HEK293 (cell line): ENCODE measurements at regions not wholly inside any gene's neighbourhood (a gene's known extent, or its start where the extent isn't known, plus 50 kb on each side); places are given as distances from the start of the nearest gene placed in this dataset.

Source experiments
- CTCF ChIA-PET: fragments of 350-600 bp; formaldehyde crosslinking; extraction: SDS; loops from one replicate; lab custom pipeline; 2021; ENCODE audit warnings: antibody characterized with exemption; lab: Yijun Ruan, JAX
- POLR2A ChIA-PET: fragments of 300-600 bp; formaldehyde crosslinking; extraction: SDS; loops from one replicate; lab custom pipeline; 2020; ENCODE audit warnings: antibody characterized with exemption, inconsistent platforms; lab: Yijun Ruan, JAX
- H3K27ac ChIP-seq: fragments of 200-500 bp; sonication (Bioruptor generic); 2 replicates; pipeline ENCODE4 v1.5.1; 2014; ENCODE audit warnings: low read depth, low read length, control low read depth, inconsistent platforms; ENCODE audit errors: extremely low read depth
- H3K36me3 ChIP-seq, 2 experiments: fragments of 200-500 bp in 1 of 2; sonication (Bioruptor generic) in 1 of 2; 1 replicate in 1 of 2; 2 replicates in 1 of 2; pipeline ENCODE4 v1.5.1; 2014 to 2017; ENCODE audit warnings: inconsistent platforms in 2 of 2, low read length in 2 of 2; ENCODE audit not compliant: control insufficient read depth in 2 of 2, insufficient read depth in 1 of 2
- H3K4me1 ChIP-seq: fragments of 200-500 bp; sonication (Bioruptor generic); 2 replicates; pipeline ENCODE4 v1.5.1; 2014; ENCODE audit warnings: mild to moderate bottlenecking, low read length, inconsistent platforms; ENCODE audit not compliant: control insufficient read depth, insufficient read depth
- H3K4me3 ChIP-seq: 2 replicates; pipeline ENCODE4 v1.5.1; 2011; ENCODE audit warnings: low read depth, mild to moderate bottlenecking, control low read depth, low read length, moderate library complexity
- H3K9me3 ChIP-seq: fragments of 200-500 bp; sonication (Bioruptor generic); 2 replicates; pipeline ENCODE4 v1.5.1; 2014; ENCODE audit warnings: low read depth, low read length, inconsistent platforms; ENCODE audit not compliant: control insufficient read depth, insufficient read depth
- GLIS1 ChIP-seq: fragments of 450-650 bp; formaldehyde crosslinking; IDR thresholded peaks from 2 replicates; pipeline ENCODE4 v1.5.1; 2016; ENCODE audit warnings: missing biosample characterization, missing genetic modification characterization
- KLF1 ChIP-seq: fragments of 450-650 bp; formaldehyde crosslinking; IDR thresholded peaks from 2 replicates; pipeline ENCODE4 v1.5.1; 2016; ENCODE audit warnings: missing biosample characterization, missing genetic modification characterization
- PRDM6 ChIP-seq: fragments of 450-650 bp; formaldehyde crosslinking; IDR thresholded peaks from 2 replicates; pipeline ENCODE4 v1.5.1; 2017; ENCODE audit warnings: missing biosample characterization, missing genetic modification characterization
- RBAK ChIP-seq: fragments of 450-650 bp; formaldehyde crosslinking; IDR thresholded peaks from 2 replicates; pipeline ENCODE4 v1.5.1; 2016; ENCODE audit warnings: missing biosample characterization, missing genetic modification characterization
- REPIN1 ChIP-seq: fragments of 450-650 bp; formaldehyde crosslinking; IDR thresholded peaks from 2 replicates; pipeline ENCODE4 v1.5.1; 2017; ENCODE audit warnings: missing biosample characterization, missing genetic modification characterization, low read depth
- SCRT1 ChIP-seq: fragments of 450-650 bp; formaldehyde crosslinking; IDR thresholded peaks from 2 replicates; pipeline ENCODE4 v1.5.1; 2016; ENCODE audit warnings: missing biosample characterization, missing genetic modification characterization, borderline replicate concordance
- ZBTB1 ChIP-seq: fragments of 450-650 bp; formaldehyde crosslinking; IDR thresholded peaks from 2 replicates; pipeline ENCODE4 v1.5.1; 2016; ENCODE audit warnings: missing biosample characterization, missing genetic modification characterization
- ZNF221 ChIP-seq: fragments of 450-650 bp; formaldehyde crosslinking; IDR thresholded peaks from 2 replicates; pipeline ENCODE4 v1.5.1; 2017; ENCODE audit warnings: missing biosample characterization, missing genetic modification characterization, borderline replicate concordance
- ZNF571 ChIP-seq: fragments of 450-650 bp; formaldehyde crosslinking; IDR thresholded peaks from 2 replicates; pipeline ENCODE4 v1.5.0; 2017; ENCODE audit warnings: missing biosample characterization, missing genetic modification characterization
- ZNF623 ChIP-seq: fragments of 450-650 bp; formaldehyde crosslinking; IDR thresholded peaks from 2 replicates; pipeline ENCODE4 v1.5.1; 2016; ENCODE audit warnings: missing biosample characterization, missing genetic modification characterization
- ZSCAN23 ChIP-seq: fragments of 450-650 bp; formaldehyde crosslinking; IDR thresholded peaks from 2 replicates; pipeline ENCODE4 v1.5.1; 2016; ENCODE audit warnings: missing biosample characterization, missing genetic modification characterization
- TF ChIP-seq, protein P1 (sequence below): fragments of 450-650 bp; formaldehyde crosslinking; conservative IDR thresholded peaks from 2 replicates; pipeline ENCODE4 v1.5.1; 2016; ENCODE audit warnings: low read depth, missing biosample characterization, missing genetic modification characterization
- TF ChIP-seq, protein P2 (sequence below): fragments of 450-650 bp; formaldehyde crosslinking; IDR thresholded peaks from 2 replicates; pipeline ENCODE4 v1.5.1; 2017; ENCODE audit warnings: missing biosample characterization, missing genetic modification characterization
- TF ChIP-seq, protein P3 (sequence below): fragments of 450-650 bp; formaldehyde crosslinking; IDR thresholded peaks from 2 replicates; pipeline ENCODE4 v1.5.1; 2016; ENCODE audit warnings: missing biosample characterization, missing genetic modification characterization

DNA sequence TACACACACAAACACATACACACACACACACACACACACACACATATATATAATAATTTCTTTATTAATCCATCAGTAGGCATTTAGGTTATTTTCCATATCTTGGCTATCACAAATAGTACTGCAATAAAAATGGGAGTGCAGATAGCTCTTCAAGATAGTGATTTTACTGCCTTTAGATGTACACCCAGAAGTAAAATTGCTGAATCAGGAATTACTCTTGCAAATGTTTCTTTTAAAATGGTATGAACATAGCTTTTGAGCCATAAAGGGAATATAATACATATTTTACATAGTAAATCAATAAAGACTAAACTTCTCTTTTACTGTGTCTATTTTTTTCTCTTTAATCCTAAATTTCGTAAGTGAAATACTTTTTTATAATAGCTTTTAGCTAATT is 1251.1 kb downstream of the ZPLD1 start:
- Histone ChIP-seq H3K9me3 (no peaks in the 10 kb centered on the region), H3K4me3 (no peak overlapping the region), H3K4me1 (no peaks in the 10 kb centered on the region), H3K27ac (no peak overlapping the region), H3K36me3 (no peaks in the 10 kb centered on the region)
- CTCF ChIA-PET = no interaction called here
- POLR2A ChIA-PET = no interaction called here
- TF ChIP-seq ZBTB1 (tag by site-specific recombination) = no peak
- TF ChIP-seq, protein P1, sequence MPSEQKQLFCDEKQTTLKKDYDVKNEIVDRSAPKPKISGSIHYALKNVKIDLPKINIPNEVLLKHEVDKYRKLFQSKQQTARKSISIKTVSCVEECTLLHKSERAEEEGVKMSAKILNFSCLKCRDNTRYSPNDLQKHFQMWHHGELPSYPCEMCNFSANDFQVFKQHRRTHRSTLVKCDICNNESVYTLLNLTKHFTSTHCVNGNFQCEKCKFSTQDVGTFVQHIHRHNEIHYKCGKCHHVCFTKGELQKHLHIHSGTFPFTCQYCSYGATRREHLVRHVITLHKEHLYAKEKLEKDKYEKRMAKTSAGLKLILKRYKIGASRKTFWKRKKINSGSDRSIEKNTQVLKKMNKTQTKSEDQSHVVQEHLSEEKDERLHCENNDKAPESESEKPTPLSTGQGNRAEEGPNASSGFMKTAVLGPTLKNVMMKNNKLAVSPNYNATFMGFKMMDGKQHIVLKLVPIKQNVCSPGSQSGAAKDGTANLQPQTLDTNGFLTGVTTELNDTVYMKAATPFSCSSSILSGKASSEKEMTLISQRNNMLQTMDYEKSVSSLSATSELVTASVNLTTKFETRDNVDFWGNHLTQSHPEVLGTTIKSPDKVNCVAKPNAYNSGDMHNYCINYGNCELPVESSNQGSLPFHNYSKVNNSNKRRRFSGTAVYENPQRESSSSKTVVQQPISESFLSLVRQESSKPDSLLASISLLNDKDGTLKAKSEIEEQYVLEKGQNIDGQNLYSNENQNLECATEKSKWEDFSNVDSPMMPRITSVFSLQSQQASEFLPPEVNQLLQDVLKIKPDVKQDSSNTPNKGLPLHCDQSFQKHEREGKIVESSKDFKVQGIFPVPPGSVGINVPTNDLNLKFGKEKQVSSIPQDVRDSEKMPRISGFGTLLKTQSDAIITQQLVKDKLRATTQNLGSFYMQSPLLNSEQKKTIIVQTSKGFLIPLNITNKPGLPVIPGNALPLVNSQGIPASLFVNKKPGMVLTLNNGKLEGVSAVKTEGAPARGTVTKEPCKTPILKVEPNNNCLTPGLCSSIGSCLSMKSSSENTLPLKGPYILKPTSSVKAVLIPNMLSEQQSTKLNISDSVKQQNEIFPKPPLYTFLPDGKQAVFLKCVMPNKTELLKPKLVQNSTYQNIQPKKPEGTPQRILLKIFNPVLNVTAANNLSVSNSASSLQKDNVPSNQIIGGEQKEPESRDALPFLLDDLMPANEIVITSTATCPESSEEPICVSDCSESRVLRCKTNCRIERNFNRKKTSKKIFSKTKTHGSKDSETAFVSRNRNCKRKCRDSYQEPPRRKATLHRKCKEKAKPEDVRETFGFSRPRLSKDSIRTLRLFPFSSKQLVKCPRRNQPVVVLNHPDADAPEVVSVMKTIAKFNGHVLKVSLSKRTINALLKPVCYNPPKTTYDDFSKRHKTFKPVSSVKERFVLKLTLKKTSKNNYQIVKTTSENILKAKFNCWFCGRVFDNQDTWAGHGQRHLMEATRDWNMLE (tag by site-specific recombination) = no peak
- TF ChIP-seq GLIS1 = no peak
- no peak for TF ChIP-seq SCRT1 (tag by site-specific recombination)
- TF ChIP-seq, protein P2, sequence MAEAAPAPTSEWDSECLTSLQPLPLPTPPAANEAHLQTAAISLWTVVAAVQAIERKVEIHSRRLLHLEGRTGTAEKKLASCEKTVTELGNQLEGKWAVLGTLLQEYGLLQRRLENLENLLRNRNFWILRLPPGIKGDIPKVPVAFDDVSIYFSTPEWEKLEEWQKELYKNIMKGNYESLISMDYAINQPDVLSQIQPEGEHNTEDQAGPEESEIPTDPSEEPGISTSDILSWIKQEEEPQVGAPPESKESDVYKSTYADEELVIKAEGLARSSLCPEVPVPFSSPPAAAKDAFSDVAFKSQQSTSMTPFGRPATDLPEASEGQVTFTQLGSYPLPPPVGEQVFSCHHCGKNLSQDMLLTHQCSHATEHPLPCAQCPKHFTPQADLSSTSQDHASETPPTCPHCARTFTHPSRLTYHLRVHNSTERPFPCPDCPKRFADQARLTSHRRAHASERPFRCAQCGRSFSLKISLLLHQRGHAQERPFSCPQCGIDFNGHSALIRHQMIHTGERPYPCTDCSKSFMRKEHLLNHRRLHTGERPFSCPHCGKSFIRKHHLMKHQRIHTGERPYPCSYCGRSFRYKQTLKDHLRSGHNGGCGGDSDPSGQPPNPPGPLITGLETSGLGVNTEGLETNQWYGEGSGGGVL (tag by site-specific recombination) = no peak
- TF ChIP-seq, protein P3, sequence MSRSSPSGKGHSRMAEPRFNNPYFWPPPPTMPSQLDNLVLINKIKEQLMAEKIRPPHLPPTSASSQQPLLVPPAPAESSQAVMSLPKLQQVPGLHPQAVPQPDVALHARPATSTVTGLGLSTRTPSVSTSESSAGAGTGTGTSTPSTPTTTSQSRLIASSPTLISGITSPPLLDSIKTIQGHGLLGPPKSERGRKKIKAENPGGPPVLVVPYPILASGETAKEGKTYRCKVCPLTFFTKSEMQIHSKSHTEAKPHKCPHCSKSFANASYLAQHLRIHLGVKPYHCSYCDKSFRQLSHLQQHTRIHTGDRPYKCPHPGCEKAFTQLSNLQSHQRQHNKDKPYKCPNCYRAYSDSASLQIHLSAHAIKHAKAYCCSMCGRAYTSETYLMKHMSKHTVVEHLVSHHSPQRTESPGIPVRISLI (tag by site-specific recombination) = no peak
- TF ChIP-seq RBAK (tag by site-specific recombination) = no peak
- TF ChIP-seq ZSCAN23 (tag by site-specific recombination) = no peak
- TF ChIP-seq, all 188 proteins: peak for 0

DNA sequence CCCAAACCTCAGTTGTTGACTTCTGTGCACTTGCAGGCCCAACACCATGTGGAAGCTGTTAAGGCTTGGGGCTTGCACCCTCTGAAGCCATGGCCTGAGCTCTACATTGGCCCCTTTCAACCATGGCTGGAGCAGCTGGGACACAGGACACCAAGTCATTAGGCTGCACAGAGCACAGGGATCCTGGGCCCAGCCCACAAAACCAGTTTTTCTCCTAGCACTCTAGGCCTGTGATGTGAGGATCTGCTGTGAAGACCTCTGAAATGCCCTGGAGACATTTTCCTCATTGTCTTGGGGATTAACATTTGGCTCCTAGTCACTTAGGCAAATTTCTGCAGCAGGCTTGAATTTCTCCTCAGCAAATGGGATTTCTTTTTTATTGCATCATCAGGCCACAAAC is 1255.7 kb downstream of the ZPLD1 start:
- Histone ChIP-seq H3K27ac (no peak overlapping the region), H3K36me3 (no peaks in the 10 kb centered on the region), H3K9me3 (no peaks in the 10 kb centered on the region), H3K4me3 (no peak overlapping the region), H3K4me1 (no peaks in the 10 kb centered on the region)
- POLR2A ChIA-PET = no interaction called here
- CTCF ChIA-PET = no interaction called here
- no peak for TF ChIP-seq REPIN1
- no peak for TF ChIP-seq PRDM6 (tag by site-specific recombination)
- TF ChIP-seq ZNF571 (tag by site-specific recombination) = no peak
- TF ChIP-seq KLF1 = no peak
- no peak for TF ChIP-seq ZNF221
- no peak for TF ChIP-seq ZNF623 (tag by site-specific recombination)
